MM.1S (cell line): ENCODE measurements at regions not wholly inside any gene's neighbourhood (a gene's known extent, or its start where the extent isn't known, plus 50 kb on each side); places are given as distances from the start of the nearest gene placed in this dataset.

Experiments used
- CTCF ChIP-seq: fragments of 300-600 bp; sonication (generic); IDR thresholded peaks from 2 replicates; pipeline ENCODE4 v1.5.1; 2016; ENCODE audit warnings: antibody characterized with exemption, low read length, mixed read lengths
- EZH2 ChIP-seq: fragments of 300-600 bp; sonication (generic); optimal IDR thresholded peaks from 2 replicates; pipeline ENCODE3; 2017; ENCODE audit warnings: low read depth, mild to moderate bottlenecking, antibody characterized with exemption, low read length, mixed read lengths

DNA sequence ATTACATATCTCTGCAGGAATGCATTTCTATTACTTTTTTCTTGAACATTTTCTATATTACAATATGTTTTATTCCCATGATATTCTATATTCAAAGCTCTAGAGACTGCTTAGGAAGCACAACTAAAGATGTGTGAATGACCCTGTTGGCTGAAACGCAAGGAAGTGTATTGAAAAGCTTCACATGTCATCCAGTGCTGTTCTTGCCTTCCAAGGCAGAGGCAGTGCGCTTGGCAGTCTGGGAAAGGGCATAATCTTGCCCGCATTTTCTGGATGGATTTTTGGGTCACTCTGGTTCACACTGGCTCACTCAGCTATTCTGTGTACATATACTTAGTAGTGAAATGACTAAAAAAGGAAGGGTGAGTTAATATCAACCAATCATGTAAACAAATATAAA is 262.4 kb downstream of the PTPRC start:
- TF ChIP-seq EZH2 (no peak), CTCF (no peak)
